HG02623 (cell line): ENCODE measurements at regions not wholly inside any gene's neighbourhood (a gene's known extent, or its start where the extent isn't known, plus 50 kb on each side); places are given as distances from the start of the nearest gene placed in this dataset.
"Not testable (repeated sequence)": the region's sequence is repeated elsewhere in the genome, so short reads cannot be mapped to it uniquely, and the experiment has no call there.

Experiments used
- ATAC-seq: cut with Tn5 transposase; IDR thresholded peaks from one replicate; pipeline ENCODE4 v1.9.1; 2021; ENCODE audit warnings: moderate library complexity; ENCODE audit not compliant: unreplicated experiment

GRCh38 chrX:14352511-14352910, 176.8 kb upstream of the GLRA2 start:
- ATAC-seq, result no peak

GRCh38 chrX:14351611-14352303, 177.6 kb upstream of the GLRA2 start:
- ATAC-seq, result no peak

- ATAC-seq, result no peak
Measured at GRCh38 chrX:14347523-14347922, 181.8 kb upstream of the GLRA2 start.

- ATAC-seq, result no peak
Measured at GRCh38 chrX:14344172-14344940, 185.0 kb upstream of the GLRA2 start.

- ATAC-seq, result no peak
Measured at GRCh38 chrX:14309431-14309830, 219.9 kb upstream of the GLRA2 start.

GRCh38 chrX:14308976-14309375, 220.4 kb upstream of the GLRA2 start:
- not testable (repeated sequence) for ATAC-seq

GRCh38 chrX:14303891-14304290, 225.4 kb upstream of the GLRA2 start:
- no peak for ATAC-seq

- not testable (repeated sequence) for ATAC-seq
Measured at GRCh38 chrX:14302561-14302960, 226.8 kb upstream of the GLRA2 start.

GRCh38 chrX:14300376-14300775, 229.0 kb upstream of the GLRA2 start:
- ATAC-seq, result no peak

- ATAC-seq, result no peak
Measured at GRCh38 chrX:14295426-14295825, 233.9 kb upstream of the GLRA2 start.

GRCh38 chrX:14291666-14292500, 237.5 kb upstream of the GLRA2 start:
- no peak for ATAC-seq

GRCh38 chrX:14290335-14290734, 239.0 kb upstream of the GLRA2 start:
- ATAC-seq, result no peak

GRCh38 chrX:14274691-14275090, 245.0 kb upstream of the GEMIN8 start:
- no peak for ATAC-seq

GRCh38 chrX:14267216-14267615, 237.5 kb upstream of the GEMIN8 start:
- no peak for ATAC-seq

- ATAC-seq, result no peak
Measured at GRCh38 chrX:14266705-14267104, 237.0 kb upstream of the GEMIN8 start.

GRCh38 chrX:14243823-14244222, 214.1 kb upstream of the GEMIN8 start:
- ATAC-seq, result no peak

- ATAC-seq, result no peak
Measured at GRCh38 chrX:14235004-14235403, 205.3 kb upstream of the GEMIN8 start.

GRCh38 chrX:14232688-14233087, 203.0 kb upstream of the GEMIN8 start:
- no peak for ATAC-seq

GRCh38 chrX:14228611-14229010, 198.9 kb upstream of the GEMIN8 start:
- ATAC-seq, result no peak

GRCh38 chrX:14220386-14220944, 190.8 kb upstream of the GEMIN8 start:
- no peak for ATAC-seq

- no peak for ATAC-seq
Measured at GRCh38 chrX:14209034-14209433, 179.3 kb upstream of the GEMIN8 start.
